ENCODE measurements at regions not wholly inside any gene's neighbourhood (a gene's known extent, or its start where the extent isn't known, plus 50 kb on each side); places are given as distances from the start of the nearest gene placed in this dataset.
"Not testable (repeated sequence)": the region's sequence is repeated elsewhere in the genome, so short reads cannot be mapped to it uniquely, and the experiment has no call there.

DNA sequence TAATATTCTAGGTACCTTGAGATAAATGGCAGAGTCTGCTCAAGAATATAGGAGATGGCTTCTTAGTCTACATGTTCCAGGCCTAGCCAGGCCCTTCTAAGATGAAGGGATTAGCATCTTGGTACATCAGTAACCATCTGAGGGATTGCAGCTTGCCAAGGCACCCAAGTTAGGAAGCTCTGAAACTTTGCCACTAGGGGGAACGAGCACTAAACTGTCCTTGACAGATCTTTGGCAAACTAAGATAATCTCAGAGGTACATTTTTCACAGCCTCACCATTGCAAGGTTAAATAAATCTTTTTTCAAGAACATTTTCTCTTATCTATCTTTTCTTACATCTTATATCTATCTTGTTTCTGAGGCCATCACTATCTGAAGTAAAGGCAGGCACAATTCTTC, 351.2 kb downstream of the RAP2B start:
- no peaks in the 10 kb centered on the region for H3K36me3 ChIP-seq (ENCODE audit: insufficient read depth, insufficient read length, low read length)
- no peak overlapping the region for H3K4me3 ChIP-seq (ENCODE audit: insufficient read length, low read depth)
- TF ChIP-seq ZNF274 (IDR thresholded peaks at IDR 0.05; ENCODE audit: low read depth, low read length) (no peak), SUZ12 (IDR thresholded peaks at IDR 0.05; ENCODE audit: extremely low read depth, insufficient read depth, insufficient read length) (no peak), YY1 (IDR thresholded peaks at IDR 0.05; ENCODE audit: insufficient read depth, insufficient read length) (no peak)
- H3K4me1 ChIP-seq (ENCODE audit: insufficient read depth, insufficient read length) = no peaks in the 10 kb centered on the region
- peaks cover 12% of the 10 kb centered on the region for H3K9me3 ChIP-seq (ENCODE audit: insufficient read depth, low read length)
- H3K9ac ChIP-seq (ENCODE audit: insufficient read length, low read depth) = no peak overlapping the region
- DNase-seq (ENCODE audit: low read depth, low spot score) = peak; percentile 20
- H3K27me3 ChIP-seq (ENCODE audit: insufficient read depth, insufficient read length) = no peaks in the 10 kb centered on the region

DNA sequence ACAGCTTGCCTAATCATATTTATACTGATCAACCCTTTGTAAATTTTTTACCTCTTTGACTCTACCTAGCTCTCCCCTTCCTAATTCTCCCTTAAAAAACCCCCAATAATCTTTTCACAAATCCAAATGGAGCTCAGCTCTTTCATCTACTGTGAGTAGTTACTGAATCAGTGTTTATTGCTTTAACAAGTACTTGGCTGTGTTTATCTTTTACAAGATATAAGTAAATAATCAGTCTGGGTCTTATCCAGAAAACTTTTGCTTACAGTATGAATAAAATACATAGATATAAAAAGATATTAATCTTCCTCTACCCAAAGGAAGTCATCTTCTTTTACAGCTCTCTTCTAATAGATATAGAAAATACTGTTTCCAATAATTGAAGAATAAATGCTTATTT, 366.4 kb downstream of the RAP2B start:
- no peak for DNase-seq (ENCODE audit: low read depth, low spot score)
- TF ChIP-seq YY1 (IDR thresholded peaks at IDR 0.05; ENCODE audit: insufficient read depth, insufficient read length) = no peak
- TF ChIP-seq SUZ12 (IDR thresholded peaks at IDR 0.05; ENCODE audit: extremely low read depth, insufficient read depth, insufficient read length) = no peak
- no peak for TF ChIP-seq ZNF274 (IDR thresholded peaks at IDR 0.05; ENCODE audit: low read depth, low read length)
- no peaks in the 10 kb centered on the region for H3K27me3 ChIP-seq (ENCODE audit: insufficient read depth, insufficient read length)
- no peak overlapping the region for H3K4me3 ChIP-seq (ENCODE audit: insufficient read length, low read depth)
- H3K36me3 ChIP-seq (ENCODE audit: insufficient read depth, insufficient read length, low read length) = no peaks in the 10 kb centered on the region
- H3K9me3 ChIP-seq (ENCODE audit: insufficient read depth, low read length) = no peaks in the 10 kb centered on the region
- H3K4me1 ChIP-seq (ENCODE audit: insufficient read depth, insufficient read length) = no peaks in the 10 kb centered on the region
- H3K9ac ChIP-seq (ENCODE audit: insufficient read length, low read depth) = no peak overlapping the region

DNA sequence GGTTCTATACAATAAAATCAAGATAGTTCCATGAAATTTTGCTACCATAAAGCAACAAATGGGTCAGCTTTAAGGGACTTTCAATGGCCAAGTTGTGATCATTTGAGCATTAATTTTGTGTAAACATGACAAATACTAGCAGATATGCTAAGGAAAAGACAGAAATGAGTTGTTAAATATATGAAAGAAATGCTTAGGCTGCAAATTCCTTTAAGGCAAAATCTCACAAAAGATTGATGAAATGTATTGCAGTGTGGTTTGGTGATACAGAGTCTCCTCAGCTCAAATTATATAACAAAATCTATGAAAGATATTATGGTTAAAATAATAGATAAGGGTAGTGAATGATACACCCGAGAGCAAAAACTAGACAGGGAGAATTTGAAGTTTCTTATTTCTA, 377.2 kb downstream of the RAP2B start:
- no peaks in the 10 kb centered on the region for H3K9me3 ChIP-seq (ENCODE audit: insufficient read depth, low read length)
- H3K36me3 ChIP-seq (ENCODE audit: insufficient read depth, insufficient read length, low read length) = no peaks in the 10 kb centered on the region
- no peaks in the 10 kb centered on the region for H3K27me3 ChIP-seq (ENCODE audit: insufficient read depth, insufficient read length)
- no peaks in the 10 kb centered on the region for H3K4me1 ChIP-seq (ENCODE audit: insufficient read depth, insufficient read length)
- no peak overlapping the region for H3K4me3 ChIP-seq (ENCODE audit: insufficient read length, low read depth)
- DNase-seq (ENCODE audit: low read depth, low spot score) = no peak
- H3K9ac ChIP-seq (ENCODE audit: insufficient read length, low read depth) = no peak overlapping the region
- TF ChIP-seq SUZ12 (IDR thresholded peaks at IDR 0.05; ENCODE audit: extremely low read depth, insufficient read depth, insufficient read length) (no peak), YY1 (IDR thresholded peaks at IDR 0.05; ENCODE audit: insufficient read depth, insufficient read length) (no peak), ZNF274 (IDR thresholded peaks at IDR 0.05; ENCODE audit: low read depth, low read length) (no peak)

DNA sequence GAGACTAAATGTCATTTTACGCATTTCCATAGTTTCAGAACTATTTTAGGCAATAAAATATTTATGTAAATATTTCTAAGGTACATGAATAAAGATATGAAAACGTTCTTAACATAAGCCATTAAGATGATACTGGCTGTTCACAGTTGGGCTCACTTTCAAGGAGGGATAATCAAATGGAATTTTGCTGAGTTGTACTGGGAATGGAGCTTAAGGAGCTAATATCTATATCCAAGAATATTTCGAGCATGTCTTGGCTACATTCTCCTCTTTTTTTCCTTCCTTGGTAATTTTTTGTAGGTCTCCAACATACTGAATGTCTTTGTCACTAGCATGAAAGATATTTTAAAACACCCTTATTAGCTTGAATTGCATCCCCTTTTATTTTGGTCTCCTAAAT, 383.4 kb downstream of the RAP2B start:
- no peak overlapping the region for H3K4me3 ChIP-seq (ENCODE audit: insufficient read length, low read depth)
- no peaks in the 10 kb centered on the region for H3K36me3 ChIP-seq (ENCODE audit: insufficient read depth, insufficient read length, low read length)
- DNase-seq (ENCODE audit: low read depth, low spot score) = no peak
- no peaks in the 10 kb centered on the region for H3K27me3 ChIP-seq (ENCODE audit: insufficient read depth, insufficient read length)
- H3K9ac ChIP-seq (ENCODE audit: insufficient read length, low read depth) = no peak overlapping the region
- H3K9me3 ChIP-seq (ENCODE audit: insufficient read depth, low read length) = no peaks in the 10 kb centered on the region
- TF ChIP-seq SUZ12 (IDR thresholded peaks at IDR 0.05; ENCODE audit: extremely low read depth, insufficient read depth, insufficient read length) (no peak), YY1 (IDR thresholded peaks at IDR 0.05; ENCODE audit: insufficient read depth, insufficient read length) (no peak), ZNF274 (IDR thresholded peaks at IDR 0.05; ENCODE audit: low read depth, low read length) (no peak)
- H3K4me1 ChIP-seq (ENCODE audit: insufficient read depth, insufficient read length) = no peaks in the 10 kb centered on the region

DNA sequence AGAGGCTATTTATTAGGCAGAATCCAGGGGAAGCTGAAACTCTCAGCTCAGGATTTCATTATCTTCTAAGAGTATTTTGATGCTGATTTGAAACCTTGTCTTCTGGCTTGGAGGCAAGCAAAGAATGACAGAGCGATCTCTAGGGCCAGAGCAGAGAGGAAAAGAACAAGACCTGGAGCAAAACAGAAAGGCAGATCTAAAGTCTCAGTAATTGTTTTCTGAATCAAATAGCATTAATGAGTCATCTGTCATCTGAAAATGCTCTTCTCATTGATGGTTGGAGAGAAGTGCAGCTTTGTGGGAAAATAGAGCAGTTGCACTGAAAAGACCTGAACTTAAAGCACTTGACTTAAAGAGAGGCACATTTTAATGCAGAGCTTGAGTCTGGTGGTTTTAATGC, 385.9 kb downstream of the RAP2B start:
- H3K9ac ChIP-seq (ENCODE audit: insufficient read length, low read depth) = no peak overlapping the region
- no peak overlapping the region for H3K4me3 ChIP-seq (ENCODE audit: insufficient read length, low read depth)
- no peak for TF ChIP-seq ZNF274 (IDR thresholded peaks at IDR 0.05; ENCODE audit: low read depth, low read length)
- no peak for TF ChIP-seq YY1 (IDR thresholded peaks at IDR 0.05; ENCODE audit: insufficient read depth, insufficient read length)
- TF ChIP-seq SUZ12 (IDR thresholded peaks at IDR 0.05; ENCODE audit: extremely low read depth, insufficient read depth, insufficient read length) = no peak
- no peaks in the 10 kb centered on the region for H3K4me1 ChIP-seq (ENCODE audit: insufficient read depth, insufficient read length)
- no peak for DNase-seq (ENCODE audit: low read depth, low spot score)
- no peaks in the 10 kb centered on the region for H3K9me3 ChIP-seq (ENCODE audit: insufficient read depth, low read length)
- H3K27me3 ChIP-seq (ENCODE audit: insufficient read depth, insufficient read length) = no peaks in the 10 kb centered on the region
- H3K36me3 ChIP-seq (ENCODE audit: insufficient read depth, insufficient read length, low read length) = no peaks in the 10 kb centered on the region

DNA sequence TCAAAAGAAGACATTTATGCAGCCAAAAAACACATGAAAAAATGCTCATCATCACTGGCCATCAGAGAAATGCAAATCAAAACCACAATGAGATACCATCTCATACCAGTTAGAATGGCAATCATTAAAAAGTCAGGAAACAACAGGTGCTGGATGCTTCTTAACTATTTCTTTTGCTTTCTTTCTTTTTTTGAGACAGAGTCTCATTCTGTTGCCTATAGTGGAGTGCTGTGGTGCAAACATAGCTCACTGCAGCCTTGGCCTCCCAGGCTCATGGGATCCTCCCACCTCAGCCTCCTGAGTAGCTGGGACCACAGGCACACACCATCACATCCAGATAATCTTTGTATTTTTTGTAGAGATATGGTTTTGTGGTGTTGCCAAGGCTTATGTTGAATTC, 387.7 kb downstream of the RAP2B start:
- H3K27me3 ChIP-seq (ENCODE audit: insufficient read depth, insufficient read length); H3K4me1 ChIP-seq (ENCODE audit: insufficient read depth, insufficient read length); H3K9ac ChIP-seq (ENCODE audit: insufficient read length, low read depth); H3K9me3 ChIP-seq (ENCODE audit: insufficient read depth, low read length); DNase-seq (ENCODE audit: low read depth, low spot score); H3K36me3 ChIP-seq (ENCODE audit: insufficient read depth, insufficient read length, low read length); H3K4me3 ChIP-seq (ENCODE audit: insufficient read length, low read depth): not testable (repeated sequence)

DNA sequence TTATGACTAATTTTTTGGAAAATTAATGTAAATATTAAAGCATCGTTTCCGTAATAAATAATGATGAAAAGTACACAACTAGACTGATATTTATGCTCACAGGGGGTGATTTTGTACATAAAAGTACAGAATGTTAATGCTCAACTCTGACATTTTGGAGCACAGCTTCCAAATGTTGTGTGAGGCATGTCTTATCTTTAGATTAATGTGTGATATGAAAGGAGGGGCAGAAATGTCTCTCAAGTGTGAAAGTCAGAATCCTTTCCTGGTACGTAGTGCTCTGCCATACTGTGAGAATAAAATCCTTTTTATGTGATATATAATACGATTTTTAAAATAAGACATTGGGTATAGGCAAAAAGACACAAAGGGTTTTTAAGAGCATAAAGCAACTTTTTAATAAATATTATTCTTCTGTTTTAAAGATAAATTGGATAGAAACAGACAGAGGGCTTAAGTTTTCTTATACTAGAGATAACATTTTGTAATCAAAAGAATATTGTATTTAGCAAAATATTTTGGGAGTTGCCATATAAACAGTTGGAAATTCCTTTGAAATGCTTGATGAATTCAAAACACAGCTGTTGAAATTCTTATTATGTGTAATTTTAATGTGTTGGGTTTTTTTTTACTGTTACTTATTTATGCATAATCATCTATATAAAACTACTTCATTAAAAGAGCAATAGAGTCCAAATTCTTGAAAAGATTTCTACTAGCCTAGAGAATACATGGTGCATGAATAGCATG, 389.7 kb downstream of the RAP2B start:
- no peaks in the 10 kb centered on the region for H3K36me3 ChIP-seq (ENCODE audit: insufficient read depth, insufficient read length, low read length)
- no peaks in the 10 kb centered on the region for H3K9me3 ChIP-seq (ENCODE audit: insufficient read depth, low read length)
- DNase-seq (ENCODE audit: low read depth, low spot score) = no peak
- no peaks in the 10 kb centered on the region for H3K27me3 ChIP-seq (ENCODE audit: insufficient read depth, insufficient read length)
- TF ChIP-seq ZNF274 (IDR thresholded peaks at IDR 0.05; ENCODE audit: low read depth, low read length) (no peak), SUZ12 (IDR thresholded peaks at IDR 0.05; ENCODE audit: extremely low read depth, insufficient read depth, insufficient read length) (no peak), YY1 (IDR thresholded peaks at IDR 0.05; ENCODE audit: insufficient read depth, insufficient read length) (no peak)
- no peaks in the 10 kb centered on the region for H3K4me1 ChIP-seq (ENCODE audit: insufficient read depth, insufficient read length)
- H3K9ac ChIP-seq (ENCODE audit: insufficient read length, low read depth) = no peak overlapping the region
- no peak overlapping the region for H3K4me3 ChIP-seq (ENCODE audit: insufficient read length, low read depth)

Measured in NT2/D1 (cell line).